Neural cell (in vitro differentiated cells): ENCODE measurements at regions not wholly inside any gene's neighbourhood (a gene's known extent, or its start where the extent isn't known, plus 50 kb on each side); places are given as distances from the start of the nearest gene placed in this dataset.

Experiments
- RAD21 ChIP-seq: fragments of 450-650 bp; conservative IDR thresholded peaks from 2 replicates; pipeline ENCODE4 v1.6.1; 2014; ENCODE audit warnings: antibody characterized with exemption, mild to moderate bottlenecking, moderate library complexity
- SMC3 ChIP-seq: fragments of 450-650 bp; conservative IDR thresholded peaks from 2 replicates; pipeline ENCODE4 v1.6.1; 2014; ENCODE audit warnings: antibody characterized with exemption, mild to moderate bottlenecking, moderate library complexity; ENCODE audit not compliant: poor library complexity
- TF ChIP-seq, protein P1 (sequence below): fragments of 450-650 bp; IDR thresholded peaks from 2 replicates; pipeline ENCODE4 v1.5.1; 2014; ENCODE audit warnings: antibody characterized with exemption, mild to moderate bottlenecking, moderate library complexity; ENCODE audit not compliant: poor library complexity, severe bottlenecking

DNA sequence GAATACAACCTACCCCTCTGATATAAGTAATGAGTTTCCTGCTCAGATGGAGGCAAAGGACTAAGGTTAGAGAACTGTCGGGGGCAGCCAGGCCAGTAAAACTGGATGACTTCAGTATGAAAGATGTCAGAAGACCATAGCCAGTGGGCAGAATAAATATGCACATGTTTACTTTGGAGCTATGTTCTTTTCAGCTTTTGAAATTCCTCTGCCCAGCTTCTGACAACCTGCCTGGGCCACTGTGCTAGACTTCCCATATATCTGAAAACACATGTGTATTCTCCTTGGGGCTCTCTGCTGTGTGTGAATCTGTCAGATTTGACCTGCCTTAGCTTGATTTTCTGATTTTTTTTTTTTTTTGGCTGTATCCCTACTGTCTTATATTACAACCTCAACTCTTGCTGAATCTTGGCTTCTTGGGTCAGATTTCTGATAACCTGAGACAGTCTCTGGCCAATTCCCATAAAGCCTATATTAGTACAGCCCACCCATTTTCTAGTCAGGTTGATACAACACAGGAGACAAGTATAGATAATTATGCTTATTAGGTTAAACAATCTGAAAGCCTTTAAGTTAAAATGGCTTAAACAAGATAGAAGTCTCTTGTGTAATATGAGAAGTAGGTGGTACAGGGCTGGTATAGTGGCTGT, 76.6 kb upstream of the PRLR start:
- TF ChIP-seq, protein P1, sequence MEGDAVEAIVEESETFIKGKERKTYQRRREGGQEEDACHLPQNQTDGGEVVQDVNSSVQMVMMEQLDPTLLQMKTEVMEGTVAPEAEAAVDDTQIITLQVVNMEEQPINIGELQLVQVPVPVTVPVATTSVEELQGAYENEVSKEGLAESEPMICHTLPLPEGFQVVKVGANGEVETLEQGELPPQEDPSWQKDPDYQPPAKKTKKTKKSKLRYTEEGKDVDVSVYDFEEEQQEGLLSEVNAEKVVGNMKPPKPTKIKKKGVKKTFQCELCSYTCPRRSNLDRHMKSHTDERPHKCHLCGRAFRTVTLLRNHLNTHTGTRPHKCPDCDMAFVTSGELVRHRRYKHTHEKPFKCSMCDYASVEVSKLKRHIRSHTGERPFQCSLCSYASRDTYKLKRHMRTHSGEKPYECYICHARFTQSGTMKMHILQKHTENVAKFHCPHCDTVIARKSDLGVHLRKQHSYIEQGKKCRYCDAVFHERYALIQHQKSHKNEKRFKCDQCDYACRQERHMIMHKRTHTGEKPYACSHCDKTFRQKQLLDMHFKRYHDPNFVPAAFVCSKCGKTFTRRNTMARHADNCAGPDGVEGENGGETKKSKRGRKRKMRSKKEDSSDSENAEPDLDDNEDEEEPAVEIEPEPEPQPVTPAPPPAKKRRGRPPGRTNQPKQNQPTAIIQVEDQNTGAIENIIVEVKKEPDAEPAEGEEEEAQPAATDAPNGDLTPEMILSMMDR: no peak
- TF ChIP-seq SMC3 (no peak), RAD21 (no peak)
